ENCODE measurements at regions not wholly inside any gene's neighbourhood (a gene's known extent, or its start where the extent isn't known, plus 50 kb on each side); places are given as distances from the start of the nearest gene placed in this dataset.

- Histone ChIP-seq H3K27ac (ENCODE audit: low read length) (no peak overlapping the region), H3K9me2 (ENCODE audit: insufficient read depth, low read length) (no peaks in the 10 kb centered on the region), H3K9ac (ENCODE audit: low read length) (no peak overlapping the region), H3K36me3 (ENCODE audit: insufficient read depth, low read length) (no peaks in the 10 kb centered on the region), H4K20me1 (ENCODE audit: insufficient read depth) (no peaks in the 10 kb centered on the region), H3K4me3 (ENCODE audit: low read length) (no peak overlapping the region), H3K27me3 (ENCODE audit: insufficient read depth, low read depth, low read length) (no peaks in the 10 kb centered on the region), H3K79me2 (replicated peaks; ENCODE audit: insufficient read depth, low read length) (no peaks in the 10 kb centered on the region), H3F3A (ENCODE audit: insufficient read depth, low read length, poor library complexity, severe bottlenecking) (no peaks in the 10 kb centered on the region), H3K4me2 (ENCODE audit: low read length) (no peak overlapping the region), H3K9me3 (ENCODE audit: low read length) (no peaks in the 10 kb centered on the region), H2AFZ (ENCODE audit: low read depth, low read length) (no peak overlapping the region)
- TF ChIP-seq, protein P1, sequence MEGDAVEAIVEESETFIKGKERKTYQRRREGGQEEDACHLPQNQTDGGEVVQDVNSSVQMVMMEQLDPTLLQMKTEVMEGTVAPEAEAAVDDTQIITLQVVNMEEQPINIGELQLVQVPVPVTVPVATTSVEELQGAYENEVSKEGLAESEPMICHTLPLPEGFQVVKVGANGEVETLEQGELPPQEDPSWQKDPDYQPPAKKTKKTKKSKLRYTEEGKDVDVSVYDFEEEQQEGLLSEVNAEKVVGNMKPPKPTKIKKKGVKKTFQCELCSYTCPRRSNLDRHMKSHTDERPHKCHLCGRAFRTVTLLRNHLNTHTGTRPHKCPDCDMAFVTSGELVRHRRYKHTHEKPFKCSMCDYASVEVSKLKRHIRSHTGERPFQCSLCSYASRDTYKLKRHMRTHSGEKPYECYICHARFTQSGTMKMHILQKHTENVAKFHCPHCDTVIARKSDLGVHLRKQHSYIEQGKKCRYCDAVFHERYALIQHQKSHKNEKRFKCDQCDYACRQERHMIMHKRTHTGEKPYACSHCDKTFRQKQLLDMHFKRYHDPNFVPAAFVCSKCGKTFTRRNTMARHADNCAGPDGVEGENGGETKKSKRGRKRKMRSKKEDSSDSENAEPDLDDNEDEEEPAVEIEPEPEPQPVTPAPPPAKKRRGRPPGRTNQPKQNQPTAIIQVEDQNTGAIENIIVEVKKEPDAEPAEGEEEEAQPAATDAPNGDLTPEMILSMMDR (IDR thresholded peaks at IDR 0.05; ENCODE audit: poor library complexity, severe bottlenecking), result no peak
- TF ChIP-seq TAF1 (IDR thresholded peaks at IDR 0.05; ENCODE audit: low read depth) (no peak), EZH2 (IDR thresholded peaks at IDR 0.05; ENCODE audit: borderline replicate concordance, insufficient read depth, low read length, poor library complexity, severe bottlenecking) (no peak), EP300 (conservative IDR thresholded peaks at IDR 0.05; ENCODE audit: poor library complexity, severe bottlenecking) (no peak), SMC3 (conservative IDR thresholded peaks at IDR 0.05; ENCODE audit: poor library complexity) (no peak), MXI1 (conservative IDR thresholded peaks at IDR 0.05; ENCODE audit: poor library complexity, severe bottlenecking) (no peak), RAD21 (conservative IDR thresholded peaks at IDR 0.05) (no peak), POLR2AphosphoS5 (IDR thresholded peaks at IDR 0.05) (no peak)
- TF ChIP-seq, protein P2, sequence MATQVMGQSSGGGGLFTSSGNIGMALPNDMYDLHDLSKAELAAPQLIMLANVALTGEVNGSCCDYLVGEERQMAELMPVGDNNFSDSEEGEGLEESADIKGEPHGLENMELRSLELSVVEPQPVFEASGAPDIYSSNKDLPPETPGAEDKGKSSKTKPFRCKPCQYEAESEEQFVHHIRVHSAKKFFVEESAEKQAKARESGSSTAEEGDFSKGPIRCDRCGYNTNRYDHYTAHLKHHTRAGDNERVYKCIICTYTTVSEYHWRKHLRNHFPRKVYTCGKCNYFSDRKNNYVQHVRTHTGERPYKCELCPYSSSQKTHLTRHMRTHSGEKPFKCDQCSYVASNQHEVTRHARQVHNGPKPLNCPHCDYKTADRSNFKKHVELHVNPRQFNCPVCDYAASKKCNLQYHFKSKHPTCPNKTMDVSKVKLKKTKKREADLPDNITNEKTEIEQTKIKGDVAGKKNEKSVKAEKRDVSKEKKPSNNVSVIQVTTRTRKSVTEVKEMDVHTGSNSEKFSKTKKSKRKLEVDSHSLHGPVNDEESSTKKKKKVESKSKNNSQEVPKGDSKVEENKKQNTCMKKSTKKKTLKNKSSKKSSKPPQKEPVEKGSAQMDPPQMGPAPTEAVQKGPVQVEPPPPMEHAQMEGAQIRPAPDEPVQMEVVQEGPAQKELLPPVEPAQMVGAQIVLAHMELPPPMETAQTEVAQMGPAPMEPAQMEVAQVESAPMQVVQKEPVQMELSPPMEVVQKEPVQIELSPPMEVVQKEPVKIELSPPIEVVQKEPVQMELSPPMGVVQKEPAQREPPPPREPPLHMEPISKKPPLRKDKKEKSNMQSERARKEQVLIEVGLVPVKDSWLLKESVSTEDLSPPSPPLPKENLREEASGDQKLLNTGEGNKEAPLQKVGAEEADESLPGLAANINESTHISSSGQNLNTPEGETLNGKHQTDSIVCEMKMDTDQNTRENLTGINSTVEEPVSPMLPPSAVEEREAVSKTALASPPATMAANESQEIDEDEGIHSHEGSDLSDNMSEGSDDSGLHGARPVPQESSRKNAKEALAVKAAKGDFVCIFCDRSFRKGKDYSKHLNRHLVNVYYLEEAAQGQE (IDR thresholded peaks at IDR 0.05; ENCODE audit: borderline replicate concordance), result no peak
Observed at GRCh38 chr6:119510246-119510645, 160.7 kb upstream of the MAN1A1 start.

DNA sequence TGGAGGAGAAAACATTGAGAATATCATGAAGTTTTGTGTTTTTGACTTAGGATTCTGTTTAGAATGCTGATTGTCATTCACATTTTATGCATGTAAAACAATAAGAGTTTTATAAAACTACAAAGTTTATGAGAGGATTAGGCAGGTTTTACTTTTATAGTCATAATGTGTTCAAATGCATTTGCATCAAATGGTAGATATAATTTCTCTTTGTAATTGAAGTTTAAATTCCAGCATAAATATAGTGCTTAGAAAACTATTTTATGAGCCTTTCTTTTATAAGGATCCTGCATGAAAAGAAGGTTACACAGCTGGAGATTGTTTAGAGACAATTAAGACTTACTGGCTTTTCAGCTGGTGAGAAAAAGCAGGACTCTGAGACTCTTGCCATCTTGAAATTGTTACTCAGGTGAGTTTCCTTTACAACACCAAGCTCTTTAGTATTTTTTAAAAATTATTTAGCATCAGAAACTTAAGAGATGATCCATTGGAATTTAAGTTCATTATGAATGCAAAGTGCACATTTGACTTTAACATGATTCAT is 157.1 kb upstream of the MAN1A1 start:
- no peaks in the 10 kb centered on the region for H3K9me2 ChIP-seq (ENCODE audit: insufficient read depth, low read length)
- no peak overlapping the region for H3K27ac ChIP-seq (ENCODE audit: low read length)
- TF ChIP-seq RAD21 (conservative IDR thresholded peaks at IDR 0.05), result no peak
- TF ChIP-seq EZH2 (IDR thresholded peaks at IDR 0.05; ENCODE audit: borderline replicate concordance, insufficient read depth, low read length, poor library complexity, severe bottlenecking), result no peak
- TF ChIP-seq SMC3 (conservative IDR thresholded peaks at IDR 0.05; ENCODE audit: poor library complexity), result no peak
- no peak for TF ChIP-seq TAF1 (IDR thresholded peaks at IDR 0.05; ENCODE audit: low read depth)
- TF ChIP-seq MXI1 (conservative IDR thresholded peaks at IDR 0.05; ENCODE audit: poor library complexity, severe bottlenecking), result no peak
- TF ChIP-seq EP300 (conservative IDR thresholded peaks at IDR 0.05; ENCODE audit: poor library complexity, severe bottlenecking), result no peak
- TF ChIP-seq POLR2AphosphoS5 (IDR thresholded peaks at IDR 0.05), result no peak
- TF ChIP-seq, protein P2 (IDR thresholded peaks at IDR 0.05; ENCODE audit: borderline replicate concordance), result no peak
- TF ChIP-seq, protein P1 (IDR thresholded peaks at IDR 0.05; ENCODE audit: poor library complexity, severe bottlenecking), result no peak
- H3F3A ChIP-seq (ENCODE audit: insufficient read depth, low read length, poor library complexity, severe bottlenecking), result no peaks in the 10 kb centered on the region
- H3K36me3 ChIP-seq (ENCODE audit: insufficient read depth, low read length), result no peaks in the 10 kb centered on the region
- no peak overlapping the region for H3K4me3 ChIP-seq (ENCODE audit: low read length)
- H3K79me2 ChIP-seq (replicated peaks; ENCODE audit: insufficient read depth, low read length), result no peaks in the 10 kb centered on the region
- H2AFZ ChIP-seq (ENCODE audit: low read depth, low read length), result no peak overlapping the region
- no peaks in the 10 kb centered on the region for H3K27me3 ChIP-seq (ENCODE audit: insufficient read depth, low read depth, low read length)
- H3K9me3 ChIP-seq (ENCODE audit: low read length), result no peaks in the 10 kb centered on the region
- no peaks in the 10 kb centered on the region for H4K20me1 ChIP-seq (ENCODE audit: insufficient read depth)
- no peak overlapping the region for H3K9ac ChIP-seq (ENCODE audit: low read length)
- H3K4me2 ChIP-seq (ENCODE audit: low read length), result no peak overlapping the region

All from neural cell (in vitro differentiated cells).